ENCODE measurements at regions not wholly inside any gene's neighbourhood (a gene's known extent, or its start where the extent isn't known, plus 50 kb on each side); places are given as distances from the start of the nearest gene placed in this dataset.
"Not testable (repeated sequence)": the region's sequence is repeated elsewhere in the genome, so short reads cannot be mapped to it uniquely, and the experiment has no call there.

GRCh38 chr2:116552738-116553419, 1261.6 kb upstream of the DDX18 start:
- TF ChIP-seq CTCF, POLR2A (IDR thresholded peaks at IDR 0.05): not testable (repeated sequence)

Measured in tibial nerve (tissue), 3 donors.